H9 (cell line): ENCODE measurements at regions not wholly inside any gene's neighbourhood (a gene's known extent, or its start where the extent isn't known, plus 50 kb on each side); places are given as distances from the start of the nearest gene placed in this dataset.
A peak's percentile ranks its signal among the peaks of the same experiment; 100 is the strongest.

ENCODE experiments used
- DNase-seq: peaks from one replicate; pipeline ENCODE4 v3.0.0-alpha.2; 2017
- H2AFZ ChIP-seq: one replicate; pipeline ENCODE4 v1.6.1; 2013; ENCODE audit warnings: mild to moderate bottlenecking, low read length, control low read depth, moderate library complexity
- H2AK5ac ChIP-seq: 2 replicates; pipeline ENCODE4 v1.6.1; 2013; ENCODE audit warnings: low read length, control low read depth, mixed read lengths; ENCODE audit not compliant: insufficient read length
- H2BK120ac ChIP-seq: one replicate; pipeline ENCODE4 v1.6.1; 2013; ENCODE audit warnings: low read depth, mild to moderate bottlenecking, low read length, control low read depth, inconsistent platforms; ENCODE audit not compliant: poor library complexity, severe bottlenecking
- H2BK12ac ChIP-seq: 2 replicates; pipeline ENCODE4 v1.6.1; 2013; ENCODE audit warnings: low read length, control low read depth, mixed read lengths, low read depth; ENCODE audit not compliant: insufficient read length
- H2BK15ac ChIP-seq: 2 replicates; pipeline ENCODE4 v1.6.1; 2013; ENCODE audit warnings: low read depth, low read length, control low read depth
- H2BK20ac ChIP-seq: one replicate; pipeline ENCODE4 v1.6.1; 2013; ENCODE audit warnings: low read depth, mild to moderate bottlenecking, low read length, control low read depth, inconsistent platforms; ENCODE audit not compliant: poor library complexity, severe bottlenecking
- H2BK5ac ChIP-seq: 2 replicates; pipeline ENCODE4 v1.6.1; 2013; ENCODE audit warnings: low read length, control low read depth, mixed read lengths; ENCODE audit not compliant: insufficient read length
- H3K14ac ChIP-seq: 2 replicates; pipeline ENCODE4 v1.6.1; 2013; ENCODE audit warnings: low read length, control low read depth; ENCODE audit not compliant: insufficient read depth
- H3K18ac ChIP-seq: 2 replicates; pipeline ENCODE4 v1.6.1; 2013; ENCODE audit warnings: low read depth, mild to moderate bottlenecking, mixed read lengths, low read length, control low read depth; ENCODE audit not compliant: insufficient read length
- H3K23ac ChIP-seq: 2 replicates; pipeline ENCODE4 v1.6.1; 2013; ENCODE audit warnings: low read length, control low read depth, mixed read lengths, low read depth; ENCODE audit not compliant: insufficient read length
- H3K23me2 ChIP-seq: 2 replicates; pipeline ENCODE4 v1.6.1; 2013; ENCODE audit warnings: low read depth, mild to moderate bottlenecking, mixed read lengths, low read length, control low read depth; ENCODE audit not compliant: insufficient read length, poor library complexity, severe bottlenecking
- H3K27ac ChIP-seq: 2 replicates; pipeline ENCODE4 v1.5.1; 2013; ENCODE audit warnings: low read length, control low read depth, mixed read lengths, low read depth; ENCODE audit not compliant: insufficient read length
- H3K27me3 ChIP-seq: 2 replicates; pipeline ENCODE4 v1.6.1; 2013; ENCODE audit warnings: low read length, control low read depth, inconsistent platforms; ENCODE audit not compliant: insufficient read depth
- H3K4ac ChIP-seq: 2 replicates; pipeline ENCODE4 v1.6.1; 2013; ENCODE audit warnings: low read depth, mild to moderate bottlenecking, control low read depth, inconsistent platforms, low read length, moderate library complexity
- H3K4me1 ChIP-seq: 2 replicates; pipeline ENCODE4 v1.6.1; 2013; ENCODE audit warnings: low read length, control low read depth, inconsistent platforms; ENCODE audit not compliant: insufficient read depth
- H3K4me2 ChIP-seq: 2 replicates; pipeline ENCODE4 v1.6.1; 2013; ENCODE audit warnings: low read length, control low read depth, mixed read lengths; ENCODE audit not compliant: insufficient read length, insufficient read depth
- H3K56ac ChIP-seq: 2 replicates; pipeline ENCODE4 v1.6.1; 2013; ENCODE audit warnings: low read depth, mild to moderate bottlenecking, mixed read lengths, low read length, control low read depth; ENCODE audit not compliant: insufficient read length
- H3K79me1 ChIP-seq: 2 replicates; pipeline ENCODE4 v1.6.1; 2013; ENCODE audit warnings: low read depth, mild to moderate bottlenecking, moderate library complexity, low read length, control low read depth, inconsistent platforms; ENCODE audit not compliant: insufficient read depth, poor library complexity, severe bottlenecking
- H3K79me2 ChIP-seq: 2 replicates; pipeline ENCODE4 v1.6.1; 2013; ENCODE audit warnings: low read length, control low read depth, inconsistent platforms; ENCODE audit not compliant: insufficient read depth
- H3K9ac ChIP-seq: 2 replicates; pipeline ENCODE4 v1.6.1; 2013; ENCODE audit warnings: low read length, control low read depth, mixed read lengths; ENCODE audit not compliant: insufficient read length; ENCODE audit errors: extremely low read depth
- H3K9me3 ChIP-seq: one replicate; pipeline ENCODE4 v1.6.1; 2013; ENCODE audit warnings: low read depth, low read length, inconsistent platforms; ENCODE audit not compliant: control insufficient read depth
- H3T11ph ChIP-seq: one replicate; pipeline ENCODE4 v1.6.1; 2013; ENCODE audit warnings: mild to moderate bottlenecking, low read length, control low read depth, inconsistent platforms
- H4K20me1 ChIP-seq: one replicate; pipeline ENCODE4 v1.6.1; 2013; ENCODE audit not compliant: control insufficient read depth, insufficient read length, insufficient read depth
- H4K5ac ChIP-seq: 2 replicates; pipeline ENCODE4 v1.6.1; 2013; ENCODE audit warnings: low read depth, mild to moderate bottlenecking, mixed read lengths, low read length, control low read depth; ENCODE audit not compliant: insufficient read length
- H4K8ac ChIP-seq: replicated peaks from 2 replicates; pipeline ENCODE4 v1.6.1; 2013; ENCODE audit warnings: low read length, control low read depth, mixed read lengths, low read depth; ENCODE audit not compliant: insufficient read length
- H4K91ac ChIP-seq: 2 replicates; pipeline ENCODE4 v1.6.1; 2013; ENCODE audit warnings: low read depth, mild to moderate bottlenecking, moderate library complexity, mixed read lengths, low read length, control low read depth; ENCODE audit not compliant: insufficient read length
- H3K27ac Mint-ChIP-seq, 3 experiments: 2 replicates in 2 of 3; 3 replicates in 1 of 3; pipeline ENCODE4 v1.8.0; 2020 to 2021; ENCODE audit warnings: mixed read lengths in 3 of 3, mild to moderate bottlenecking in 1 of 3, moderate library complexity in 1 of 3
- H3K27me3 Mint-ChIP-seq: 2 replicates; pipeline ENCODE4 v1.8.0; 2021; ENCODE audit warnings: low read depth, mild to moderate bottlenecking, moderate library complexity, mixed read lengths
- H3K36me3 Mint-ChIP-seq, 3 experiments: 2 replicates in 2 of 3; 3 replicates in 1 of 3; pipeline ENCODE4 v1.8.0; 2020 to 2021; ENCODE audit warnings: low read depth in 3 of 3, mixed read lengths in 3 of 3; ENCODE audit not compliant: insufficient read depth in 1 of 3
- H3K4me1 Mint-ChIP-seq, 2 experiments: 2 replicates each; pipeline ENCODE4 v1.8.0; 2020; ENCODE audit warnings: mixed read lengths in 2 of 2
- H3K4me3 Mint-ChIP-seq, 2 experiments: 2 replicates in 1 of 2; 3 replicates in 1 of 2; pipeline ENCODE4 v1.8.0; 2020 to 2021; ENCODE audit warnings: mild to moderate bottlenecking in 2 of 2, mixed read lengths in 2 of 2, moderate library complexity in 1 of 2
- H3K9me3 Mint-ChIP-seq, 2 experiments: 2 replicates in 1 of 2; 3 replicates in 1 of 2; pipeline ENCODE4 v1.8.0; 2020; ENCODE audit warnings: mild to moderate bottlenecking in 2 of 2, mixed read lengths in 2 of 2, moderate library complexity in 1 of 2
- CTCF ChIP-seq: fragments of 200-600 bp; sonication (generic); conservative IDR thresholded peaks from 3 replicates; pipeline ENCODE4 v1.8.0; 2021; ENCODE audit warnings: antibody characterized with exemption, mild to moderate bottlenecking
- WGBS: extraction: QIAGEN DNeasy Blood & Tissue Kit; methylation state at CpG from one replicate; pipeline ENCODE4 v1.1.7; 2013; ENCODE audit warnings: missing lambda C conversion rate, low lambda C conversion rate, mixed read lengths; ENCODE audit not compliant: insufficient read length; ENCODE audit errors: extremely low coverage; 5-methylcytosine and 5-hydroxymethylcytosine counted together

- peaks cover 3% of the 10 kb centered on the region in 2 experiments; a peak in 3 of 4 replicates for H3K4me1 Mint-ChIP-seq
- Histone ChIP-seq H3K79me1 (no peaks in the 10 kb centered on the region), H3T11ph (no peak overlapping the region), H4K8ac (no peak overlapping the region), H2BK20ac (no peak overlapping the region), H2AK5ac (no peak overlapping the region), H2BK15ac (no peak overlapping the region), H2AFZ (no peak overlapping the region), H3K4me2 (no peak overlapping the region), H3K4ac (no peak overlapping the region), H2BK12ac (no peak overlapping the region), H3K14ac (no peak overlapping the region), H2BK5ac (no peak overlapping the region), H3K9me3 (no peaks in the 10 kb centered on the region), H3K9ac (no peak overlapping the region), H3K23me2 (no peaks in the 10 kb centered on the region), H3K27ac (no peak overlapping the region), H4K5ac (no peak overlapping the region), H4K20me1 (no peaks in the 10 kb centered on the region), H4K91ac (no peak overlapping the region), H3K27me3 (no peaks in the 10 kb centered on the region), H3K18ac (no peak overlapping the region), H3K56ac (no peak overlapping the region), H3K23ac (no peak overlapping the region), H3K4me1 (no peaks in the 10 kb centered on the region), H2BK120ac (no peak overlapping the region), H3K79me2 (no peaks in the 10 kb centered on the region)
- 0 out of 7 replicates have a peak overlapping the region, but pooled peaks of 1 of the 3 experiments have one; percentile 72 for H3K27ac Mint-ChIP-seq
- DNase-seq, result no peak
- H3K4me3 Mint-ChIP-seq, result no peak overlapping the region
- peaks cover 2 to 4% of the 10 kb centered on the region in 2 experiments; a peak in 2 of 5 replicates for H3K9me3 Mint-ChIP-seq
- no peaks in the 10 kb centered on the region for H3K27me3 Mint-ChIP-seq
- WGBS, result no CpG with 5 or more reads among the region's 4 CpGs
- H3K36me3 Mint-ChIP-seq, result no peaks in the 10 kb centered on the region
- TF ChIP-seq CTCF, result no peak
Observed at GRCh38 chr12:83477696-83478095, 791.0 kb downstream of the TMTC2 start.
